SK-N-SH treated with all-trans-retinoic acid at 6 μM for 48 hours (cell line): ENCODE measurements at regions not wholly inside any gene's neighbourhood (a gene's known extent, or its start where the extent isn't known, plus 50 kb on each side); places are given as distances from the start of the nearest gene placed in this dataset.

Experiments
- ATAC-seq: fragments of 200-7000 bp; cut with Tn5 transposase; 3 replicates; pipeline ENCODE4 v1.9.1; 2020; ENCODE audit warnings: mild to moderate bottlenecking, moderate library complexity
- ARNTL ChIP-seq: fragments of 450-650 bp; formaldehyde crosslinking; IDR thresholded peaks from 2 replicates; pipeline ENCODE4 v1.5.0; 2020; ENCODE audit warnings: low read depth, mild to moderate bottlenecking, moderate library complexity, borderline replicate concordance
- BACH2 ChIP-seq: fragments of 250-450 bp; sonication (Bioruptor Pico); IDR thresholded peaks from 2 replicates; pipeline ENCODE4 v1.9.0; 2021; ENCODE audit warnings: mild to moderate bottlenecking, borderline replicate concordance
- CSDC2 ChIP-seq: fragments of 250-450 bp; sonication (Bioruptor Pico); IDR thresholded peaks from 2 replicates; pipeline ENCODE4 v1.5.0; 2020; ENCODE audit warnings: mild to moderate bottlenecking, moderate library complexity
- GLIS3 ChIP-seq: fragments of 250-450 bp; sonication (Bioruptor Pico); IDR thresholded peaks from 2 replicates; pipeline ENCODE4 v1.5.0; 2020; ENCODE audit warnings: mild to moderate bottlenecking, moderate library complexity
- ISL1 ChIP-seq: fragments of 250-450 bp; sonication (Bioruptor Pico); IDR thresholded peaks from 2 replicates; pipeline ENCODE4 v2.1.2; 2022; ENCODE audit warnings: mild to moderate bottlenecking, moderate library complexity
- OSR1 ChIP-seq: fragments of 250-450 bp; sonication (Bioruptor Pico); IDR thresholded peaks from 2 replicates; pipeline ENCODE4 v1.8.0; 2022; ENCODE audit warnings: moderate library complexity, mild to moderate bottlenecking, inconsistent platforms
- PPARA ChIP-seq: fragments of 250-450 bp; sonication (Bioruptor Pico); IDR thresholded peaks from 2 replicates; pipeline ENCODE4 v1.5.0; 2020; ENCODE audit warnings: mild to moderate bottlenecking, borderline replicate concordance
- RARB ChIP-seq: fragments of 250-450 bp; sonication (Bioruptor Pico); IDR thresholded peaks from 2 replicates; pipeline ENCODE4 v1.8.0; 2021; ENCODE audit warnings: mild to moderate bottlenecking, moderate library complexity
- SNAI2 ChIP-seq: fragments of 250-450 bp; sonication (Bioruptor Pico); IDR thresholded peaks from 2 replicates; pipeline ENCODE4 v1.5.0; 2020; ENCODE audit warnings: mild to moderate bottlenecking, moderate library complexity
- TCF4 ChIP-seq: fragments of 250-450 bp; sonication (Bioruptor Pico); IDR thresholded peaks from 2 replicates; pipeline ENCODE4 v1.8.0; 2021; ENCODE audit warnings: mild to moderate bottlenecking, moderate library complexity, borderline replicate concordance
- TOX ChIP-seq: fragments of 250-450 bp; sonication (Bioruptor Pico); IDR thresholded peaks from 2 replicates; pipeline ENCODE4 v1.8.0; 2021; ENCODE audit warnings: mild to moderate bottlenecking, moderate library complexity, borderline replicate concordance
- ZC3H10 ChIP-seq: fragments of 250-450 bp; sonication (Bioruptor Pico); IDR thresholded peaks from 2 replicates; pipeline ENCODE4 v1.5.1; 2021; ENCODE audit warnings: mild to moderate bottlenecking, moderate library complexity
- ZFP3 ChIP-seq: fragments of 250-450 bp; sonication (Bioruptor Pico); IDR thresholded peaks from 2 replicates; pipeline ENCODE4 v1.5.0; 2020; ENCODE audit warnings: mild to moderate bottlenecking, moderate library complexity
- ZFP30 ChIP-seq: fragments of 450-650 bp; formaldehyde crosslinking; IDR thresholded peaks from 2 replicates; pipeline ENCODE4 v1.5.0; 2022; ENCODE audit warnings: mild to moderate bottlenecking, moderate library complexity
- ZNF70 ChIP-seq: fragments of 450-650 bp; formaldehyde crosslinking; IDR thresholded peaks from 2 replicates; pipeline ENCODE4 v1.5.0; 2020; ENCODE audit warnings: mild to moderate bottlenecking, moderate library complexity
- ZNF8 ChIP-seq: fragments of 450-650 bp; formaldehyde crosslinking; IDR thresholded peaks from 2 replicates; pipeline ENCODE4 v1.5.0; 2020; ENCODE audit warnings: mild to moderate bottlenecking, moderate library complexity
- TF ChIP-seq, protein P1 (sequence below): fragments of 250-450 bp; sonication (Bioruptor Pico); IDR thresholded peaks from 2 replicates; pipeline ENCODE4 v1.5.0; 2020; ENCODE audit warnings: mild to moderate bottlenecking, moderate library complexity
- TF ChIP-seq, protein P2 (sequence below): fragments of 250-450 bp; sonication (Bioruptor Pico); IDR thresholded peaks from 2 replicates; pipeline ENCODE4 v1.8.0; 2021; ENCODE audit warnings: low read depth, mild to moderate bottlenecking, moderate library complexity, borderline replicate concordance
- TF ChIP-seq, protein P3 (sequence below): fragments of 250-450 bp; sonication (Bioruptor Pico); IDR thresholded peaks from 2 replicates; pipeline ENCODE4 v1.5.1; 2020; ENCODE audit warnings: low read depth, mild to moderate bottlenecking, moderate library complexity
- TF ChIP-seq, protein P4 (sequence below): fragments of 250-450 bp; sonication (Bioruptor Pico); IDR thresholded peaks from 2 replicates; pipeline ENCODE4 v1.5.1; 2021; ENCODE audit warnings: mild to moderate bottlenecking, moderate library complexity

DNA sequence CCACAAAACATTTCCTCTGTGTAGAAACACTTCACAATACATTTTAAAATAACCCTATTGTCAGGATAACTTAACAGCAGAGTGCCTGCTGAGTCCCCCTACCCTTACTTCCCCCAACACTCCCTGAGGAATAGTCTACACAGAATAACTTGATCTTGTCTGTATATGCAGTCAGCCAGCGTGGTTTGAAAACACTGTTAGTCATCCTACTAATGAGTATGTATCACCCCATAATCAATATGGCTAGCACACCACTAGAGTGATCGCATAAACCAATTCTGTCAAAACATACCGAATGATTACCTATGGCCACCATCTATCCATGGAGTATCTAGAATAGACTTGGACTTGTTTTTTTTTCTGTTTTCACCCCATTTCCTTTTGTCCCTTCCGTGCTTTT lies 152.7 kb upstream of the NECTIN3 start:
- TF ChIP-seq ZFP30 (CRISPR knock-in tag) (no peak), ZNF70 (CRISPR knock-in tag) (no peak), ISL1 (no peak), BACH2 (CRISPR knock-in tag) (no peak), ZNF8 (CRISPR knock-in tag) (no peak), PPARA (no peak), CSDC2 (no peak), ARNTL (CRISPR knock-in tag) (no peak), GLIS3 (no peak)
- TF ChIP-seq, protein P1, sequence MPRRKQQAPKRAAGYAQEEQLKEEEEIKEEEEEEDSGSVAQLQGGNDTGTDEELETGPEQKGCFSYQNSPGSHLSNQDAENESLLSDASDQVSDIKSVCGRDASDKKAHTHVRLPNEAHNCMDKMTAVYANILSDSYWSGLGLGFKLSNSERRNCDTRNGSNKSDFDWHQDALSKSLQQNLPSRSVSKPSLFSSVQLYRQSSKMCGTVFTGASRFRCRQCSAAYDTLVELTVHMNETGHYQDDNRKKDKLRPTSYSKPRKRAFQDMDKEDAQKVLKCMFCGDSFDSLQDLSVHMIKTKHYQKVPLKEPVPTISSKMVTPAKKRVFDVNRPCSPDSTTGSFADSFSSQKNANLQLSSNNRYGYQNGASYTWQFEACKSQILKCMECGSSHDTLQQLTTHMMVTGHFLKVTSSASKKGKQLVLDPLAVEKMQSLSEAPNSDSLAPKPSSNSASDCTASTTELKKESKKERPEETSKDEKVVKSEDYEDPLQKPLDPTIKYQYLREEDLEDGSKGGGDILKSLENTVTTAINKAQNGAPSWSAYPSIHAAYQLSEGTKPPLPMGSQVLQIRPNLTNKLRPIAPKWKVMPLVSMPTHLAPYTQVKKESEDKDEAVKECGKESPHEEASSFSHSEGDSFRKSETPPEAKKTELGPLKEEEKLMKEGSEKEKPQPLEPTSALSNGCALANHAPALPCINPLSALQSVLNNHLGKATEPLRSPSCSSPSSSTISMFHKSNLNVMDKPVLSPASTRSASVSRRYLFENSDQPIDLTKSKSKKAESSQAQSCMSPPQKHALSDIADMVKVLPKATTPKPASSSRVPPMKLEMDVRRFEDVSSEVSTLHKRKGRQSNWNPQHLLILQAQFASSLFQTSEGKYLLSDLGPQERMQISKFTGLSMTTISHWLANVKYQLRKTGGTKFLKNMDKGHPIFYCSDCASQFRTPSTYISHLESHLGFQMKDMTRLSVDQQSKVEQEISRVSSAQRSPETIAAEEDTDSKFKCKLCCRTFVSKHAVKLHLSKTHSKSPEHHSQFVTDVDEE (CRISPR knock-in tag), result no peak
- TF ChIP-seq, protein P2, sequence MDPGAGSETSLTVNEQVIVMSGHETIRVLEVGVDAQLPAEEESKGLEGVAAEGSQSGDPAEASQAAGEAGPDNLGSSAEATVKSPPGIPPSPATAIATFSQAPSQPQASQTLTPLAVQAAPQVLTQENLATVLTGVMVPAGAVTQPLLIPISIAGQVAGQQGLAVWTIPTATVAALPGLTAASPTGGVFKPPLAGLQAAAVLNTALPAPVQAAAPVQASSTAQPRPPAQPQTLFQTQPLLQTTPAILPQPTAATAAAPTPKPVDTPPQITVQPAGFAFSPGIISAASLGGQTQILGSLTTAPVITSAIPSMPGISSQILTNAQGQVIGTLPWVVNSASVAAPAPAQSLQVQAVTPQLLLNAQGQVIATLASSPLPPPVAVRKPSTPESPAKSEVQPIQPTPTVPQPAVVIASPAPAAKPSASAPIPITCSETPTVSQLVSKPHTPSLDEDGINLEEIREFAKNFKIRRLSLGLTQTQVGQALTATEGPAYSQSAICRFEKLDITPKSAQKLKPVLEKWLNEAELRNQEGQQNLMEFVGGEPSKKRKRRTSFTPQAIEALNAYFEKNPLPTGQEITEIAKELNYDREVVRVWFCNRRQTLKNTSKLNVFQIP (CRISPR knock-in tag), result no peak
- TF ChIP-seq, protein P3, sequence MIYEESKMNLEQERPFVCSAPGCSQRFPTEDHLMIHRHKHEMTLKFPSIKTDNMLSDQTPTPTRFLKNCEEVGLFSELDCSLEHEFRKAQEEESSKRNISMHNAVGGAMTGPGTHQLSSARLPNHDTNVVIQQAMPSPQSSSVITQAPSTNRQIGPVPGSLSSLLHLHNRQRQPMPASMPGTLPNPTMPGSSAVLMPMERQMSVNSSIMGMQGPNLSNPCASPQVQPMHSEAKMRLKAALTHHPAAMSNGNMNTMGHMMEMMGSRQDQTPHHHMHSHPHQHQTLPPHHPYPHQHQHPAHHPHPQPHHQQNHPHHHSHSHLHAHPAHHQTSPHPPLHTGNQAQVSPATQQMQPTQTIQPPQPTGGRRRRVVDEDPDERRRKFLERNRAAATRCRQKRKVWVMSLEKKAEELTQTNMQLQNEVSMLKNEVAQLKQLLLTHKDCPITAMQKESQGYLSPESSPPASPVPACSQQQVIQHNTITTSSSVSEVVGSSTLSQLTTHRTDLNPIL, result no peak

DNA sequence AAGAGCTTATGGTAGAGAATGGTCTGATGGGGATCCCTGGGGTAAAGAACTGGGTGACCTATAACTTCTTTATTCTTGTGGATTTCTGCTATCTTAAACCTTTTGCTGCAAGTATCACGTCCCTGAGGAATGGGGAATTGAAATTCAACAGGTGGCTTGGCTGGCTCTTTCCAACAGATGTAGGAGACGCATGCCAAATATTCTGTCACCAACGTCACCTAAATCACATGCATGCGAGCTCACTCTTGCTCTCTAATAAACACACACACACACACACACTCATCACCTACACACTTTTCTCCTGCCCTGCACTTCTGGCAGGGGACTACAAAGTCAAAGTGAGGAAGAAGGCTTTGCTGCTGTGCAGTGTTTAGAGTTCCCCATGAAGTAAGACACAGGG lies 145.8 kb upstream of the NECTIN3 start:
- no peak for TF ChIP-seq ARNTL (CRISPR knock-in tag)
- no peak for TF ChIP-seq ISL1
- TF ChIP-seq TOX (CRISPR knock-in tag), result no peak
- ATAC-seq, result no peak

More for the DNA sequence above, 152.7 kb upstream of the NECTIN3 start:
- no peak for ATAC-seq

DNA sequence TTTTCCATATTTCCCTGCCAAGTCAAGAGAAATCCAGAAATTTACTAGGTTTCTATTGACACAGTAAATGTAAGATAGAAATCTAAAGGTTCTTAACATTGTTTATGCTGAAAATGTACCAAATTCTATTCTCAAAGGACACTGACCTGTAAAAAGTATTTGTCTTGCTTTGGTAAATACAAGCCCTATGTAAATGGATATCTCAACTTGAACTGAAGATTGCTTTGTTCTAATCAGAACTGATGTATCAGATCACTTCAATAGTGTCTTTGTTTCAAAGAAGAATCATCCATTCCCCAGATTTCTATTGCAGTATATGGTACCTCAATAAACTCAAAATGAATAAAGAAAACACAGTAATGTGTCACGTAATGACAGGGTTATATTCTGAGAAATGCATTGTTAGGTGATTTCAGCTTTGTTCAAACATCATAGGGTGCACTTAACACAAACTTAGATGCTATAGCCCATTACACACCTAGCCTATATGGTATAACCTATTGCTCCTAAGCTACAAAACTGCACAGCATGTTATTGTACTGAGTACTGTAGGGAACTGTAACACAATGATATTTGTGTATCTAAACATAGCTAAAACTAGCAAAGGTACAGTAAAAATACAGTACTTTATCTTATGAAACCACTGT lies 143.5 kb upstream of the NECTIN3 start:
- no peak for ATAC-seq
- TF ChIP-seq, protein P4, sequence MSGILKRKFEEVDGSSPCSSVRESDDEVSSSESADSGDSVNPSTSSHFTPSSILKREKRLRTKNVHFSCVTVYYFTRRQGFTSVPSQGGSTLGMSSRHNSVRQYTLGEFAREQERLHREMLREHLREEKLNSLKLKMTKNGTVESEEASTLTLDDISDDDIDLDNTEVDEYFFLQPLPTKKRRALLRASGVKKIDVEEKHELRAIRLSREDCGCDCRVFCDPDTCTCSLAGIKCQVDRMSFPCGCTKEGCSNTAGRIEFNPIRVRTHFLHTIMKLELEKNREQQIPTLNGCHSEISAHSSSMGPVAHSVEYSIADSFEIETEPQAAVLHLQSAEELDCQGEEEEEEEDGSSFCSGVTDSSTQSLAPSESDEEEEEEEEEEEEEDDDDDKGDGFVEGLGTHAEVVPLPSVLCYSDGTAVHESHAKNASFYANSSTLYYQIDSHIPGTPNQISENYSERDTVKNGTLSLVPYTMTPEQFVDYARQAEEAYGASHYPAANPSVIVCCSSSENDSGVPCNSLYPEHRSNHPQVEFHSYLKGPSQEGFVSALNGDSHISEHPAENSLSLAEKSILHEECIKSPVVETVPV (CRISPR knock-in tag), result no peak
- TF ChIP-seq, protein P1 (CRISPR knock-in tag), result no peak
- TF ChIP-seq ZC3H10 (CRISPR knock-in tag), result no peak
- TF ChIP-seq ZFP3, result no peak
- no peak for TF ChIP-seq PPARA
- TF ChIP-seq TOX (CRISPR knock-in tag), result no peak
- TF ChIP-seq RARB (CRISPR knock-in tag), result no peak
- TF ChIP-seq OSR1 (CRISPR knock-in tag), result no peak
- TF ChIP-seq SNAI2 (CRISPR knock-in tag), result no peak
- no peak for TF ChIP-seq GLIS3
- no peak for TF ChIP-seq TCF4 (CRISPR knock-in tag)
- TF ChIP-seq, all 23 proteins: peak for 0
